ENCODE measurements at regions not wholly inside any gene's neighbourhood (a gene's known extent, or its start where the extent isn't known, plus 50 kb on each side); places are given as distances from the start of the nearest gene placed in this dataset.
"Not testable (repeated sequence)": the region's sequence is repeated elsewhere in the genome, so short reads cannot be mapped to it uniquely, and the experiment has no call there.

- no peak for DNase-seq (ENCODE audit: low spot score)
- intact Hi-C loops (cut with DNase I), result no loop called here
These were observed 1522.9 kb downstream of the PCDH18 start for GRCh38 chr4:136009258-136009832.

GRCh38 chr4:136007991-136008390 lies 1524.3 kb downstream of the PCDH18 start:
- intact Hi-C loops (cut with DNase I), result no loop called here
- no peak for DNase-seq (ENCODE audit: low spot score)

GRCh38 chr4:136002316-136002715 lies 1530.0 kb downstream of the PCDH18 start:
- DNase-seq (ENCODE audit: low spot score), result no peak
- intact Hi-C loops (cut with DNase I), result no loop called here

GRCh38 chr4:136001791-136002190 lies 1530.5 kb downstream of the PCDH18 start:
- no peak for DNase-seq (ENCODE audit: low spot score)
- intact Hi-C loops (cut with DNase I), result no loop called here

- no peak for DNase-seq (ENCODE audit: low spot score)
- intact Hi-C loops (cut with DNase I), result no loop called here
These were observed 1532.0 kb downstream of the PCDH18 start for GRCh38 chr4:136000246-136000645.

GRCh38 chr4:135994360-135994759 lies 1537.9 kb downstream of the PCDH18 start:
- intact Hi-C loops (cut with DNase I), result no loop called here
- DNase-seq (ENCODE audit: low spot score), result no peak

GRCh38 chr4:135976860-135977259 lies 1555.4 kb downstream of the PCDH18 start:
- intact Hi-C loops (cut with DNase I), result no loop called here
- no peak for DNase-seq (ENCODE audit: low spot score)

GRCh38 chr4:135966936-135967335 lies 1565.4 kb downstream of the PCDH18 start:
- DNase-seq (ENCODE audit: low spot score), result no peak
- intact Hi-C loops (cut with DNase I), result no loop called here

- intact Hi-C loops (cut with DNase I), result no loop called here
- no peak for DNase-seq (ENCODE audit: low spot score)
These were observed 1569.3 kb downstream of the PCDH18 start for GRCh38 chr4:135963009-135963408.

GRCh38 chr4:135949931-135950330 lies 1582.4 kb downstream of the PCDH18 start:
- no peak for DNase-seq (ENCODE audit: low spot score)
- intact Hi-C loops (cut with DNase I), result no loop called here

GRCh38 chr4:135948797-135949196 lies 1583.5 kb downstream of the PCDH18 start:
- intact Hi-C loops (cut with DNase I), result no loop called here
- no peak for DNase-seq (ENCODE audit: low spot score)

- intact Hi-C loops (cut with DNase I), result no loop called here
- no peak for DNase-seq (ENCODE audit: low spot score)
These were observed 1590.6 kb downstream of the PCDH18 start for GRCh38 chr4:135941671-135942070.

GRCh38 chr4:135934026-135934425 lies 1598.3 kb downstream of the PCDH18 start:
- no peak for DNase-seq (ENCODE audit: low spot score)

GRCh38 chr4:135927651-135928050 lies 1604.6 kb downstream of the PCDH18 start:
- DNase-seq (ENCODE audit: low spot score), result no peak
- intact Hi-C loops (cut with DNase I), result no loop called here

More at GRCh38 chr4:135934026-135934425, 1598.3 kb downstream of the PCDH18 start:
- intact Hi-C loops (cut with DNase I), result no loop called here

- intact Hi-C loops (cut with DNase I), result no loop called here
- no peak for DNase-seq (ENCODE audit: low spot score)
These were observed 1611.2 kb downstream of the PCDH18 start for GRCh38 chr4:135921081-135921480.

GRCh38 chr4:135917011-135917410 lies 1615.3 kb downstream of the PCDH18 start:
- intact Hi-C loops (cut with DNase I), result no loop called here
- DNase-seq (ENCODE audit: low spot score), result no peak

- no peak for DNase-seq (ENCODE audit: low spot score)
These were observed 1631.3 kb downstream of the PCDH18 start for GRCh38 chr4:135900956-135901355.

GRCh38 chr4:135864304-135864703 lies 1662.7 kb upstream of the PABPC4L start:
- DNase-seq (ENCODE audit: low spot score); intact Hi-C loops (cut with DNase I): not testable (repeated sequence)

More at GRCh38 chr4:135900956-135901355, 1631.3 kb downstream of the PCDH18 start:
- intact Hi-C loops (cut with DNase I), result no loop called here

GRCh38 chr4:135840781-135841180 lies 1639.2 kb upstream of the PABPC4L start:
- DNase-seq (ENCODE audit: low spot score), result no peak
- intact Hi-C loops (cut with DNase I), result no loop called here

GRCh38 chr4:135839712-135840111 lies 1638.1 kb upstream of the PABPC4L start:
- no peak for DNase-seq (ENCODE audit: low spot score)
- intact Hi-C loops (cut with DNase I), result no loop called here

- intact Hi-C loops (cut with DNase I), result no loop called here
- no peak for DNase-seq (ENCODE audit: low spot score)
These were observed 1637.3 kb upstream of the PABPC4L start for GRCh38 chr4:135838889-135839288.

- intact Hi-C loops (cut with DNase I), result no loop called here
- no peak for DNase-seq (ENCODE audit: low spot score)
These were observed 1632.9 kb upstream of the PABPC4L start for GRCh38 chr4:135834471-135834870.
